Gastroesophageal sphincter (tissue), 4 donors: ENCODE measurements at regions not wholly inside any gene's neighbourhood (a gene's known extent, or its start where the extent isn't known, plus 50 kb on each side); places are given as distances from the start of the nearest gene placed in this dataset.

ENCODE experiments used
- ATAC-seq: fragments of 150-250 bp; one replicate; pipeline ENCODE4 v1.9.1; 2016; ENCODE audit warnings: mild to moderate bottlenecking, moderate library complexity
- H3K27ac ChIP-seq, 4 donors: fragments of 200-600 bp; sonication (generic) in 3 of 4; 1 replicate in 3 of 4; 2 replicates in 1 of 4; pipeline ENCODE4 v1.5.1; 2016 to 2019
- H3K27me3 ChIP-seq: fragments of 200-600 bp; sonication (generic); one replicate; pipeline ENCODE4 v1.5.1; 2019
- H3K36me3 ChIP-seq, 2 donors: fragments of 200-600 bp; sonication (generic); one replicate each; pipeline ENCODE4 v1.5.1; 2019; ENCODE audit warnings: control low read depth in 1 of 2
- H3K4me1 ChIP-seq, 3 donors: fragments of 200-600 bp; sonication (generic); 1 replicate in 2 of 3; 2 replicates in 1 of 3; pipeline ENCODE4 v1.5.1; 2016 to 2019; ENCODE audit warnings: control low read depth in 2 of 3
- H3K4me3 ChIP-seq, 2 donors: fragments of 200-600 bp; sonication (generic); one replicate each; pipeline ENCODE4 v1.5.1; 2019; ENCODE audit warnings: mild to moderate bottlenecking in 1 of 2, moderate library complexity in 1 of 2
- H3K9me3 ChIP-seq, 3 donors: fragments of 200-600 bp; sonication (generic); one replicate each; pipeline ENCODE4 v1.5.1; 2017 to 2019; ENCODE audit warnings: control low read depth in 2 of 3
- CTCF ChIP-seq, 4 experiments: fragments of 200-600 bp in 2 of 4; fragments of 450-650 bp in 2 of 4; sonication (generic) in 1 of 4; IDR thresholded peaks; one replicate each; pipeline ENCODE4 v1.5.1; 2017 to 2019; ENCODE audit warnings: antibody characterized with exemption in 4 of 4, mild to moderate bottlenecking in 2 of 4, moderate library complexity in 2 of 4
- EP300 ChIP-seq: sonication (generic); formaldehyde crosslinking; IDR thresholded peaks from one replicate; pipeline ENCODE4 v1.6.1; 2017; ENCODE audit warnings: antibody characterized with exemption, mild to moderate bottlenecking
- POLR2A ChIP-seq, 2 donors: fragments of 450-650 bp; IDR thresholded peaks; one replicate each; pipeline ENCODE4 v1.6.1; 2017; ENCODE audit warnings: antibody characterized with exemption in 2 of 2, mild to moderate bottlenecking in 2 of 2, moderate library complexity in 1 of 2
- POLR2AphosphoS5 ChIP-seq: sonication (generic); formaldehyde crosslinking; IDR thresholded peaks from one replicate; pipeline ENCODE4 v1.6.1; 2017; ENCODE audit warnings: antibody characterized with exemption
- WGBS, 2 donors: methylation state at CpG; one replicate each; pipeline ENCODE4 v1.1.5; 2018; ENCODE audit warnings: low coverage in 1 of 2; 5-methylcytosine and 5-hydroxymethylcytosine counted together

GRCh38 chr16:14371778-14372431, 258.2 kb downstream of the PARN start:
- no peak overlapping the region for H3K4me3 ChIP-seq
- no peaks in the 10 kb centered on the region for H3K27me3 ChIP-seq
- no peak for ATAC-seq
- no peak overlapping the region for H3K27ac ChIP-seq
- no peaks in the 10 kb centered on the region for H3K36me3 ChIP-seq
- H3K4me1 ChIP-seq = no peaks in the 10 kb centered on the region
- TF ChIP-seq EP300 (no peak), POLR2AphosphoS5 (no peak), POLR2A (IDR thresholded peaks at IDR 0.05) (no peak), CTCF (IDR thresholded peaks at IDR 0.05) (no peak)
- H3K9me3 ChIP-seq = no peaks in the 10 kb centered on the region
- WGBS, 2 donors = 65 to 100% methylated on average over 1 to 6 of the region's 7 CpGs

- H3K27ac ChIP-seq = peak overlapping the region in 1 of 4 donors; percentile 4
- WGBS, 2 donors = 65 to 100% methylated on average over 1 to 5 of the region's 7 CpGs
Observed at GRCh38 chr16:14370736-14371234, 259.3 kb downstream of the PARN start.

GRCh38 chr16:14369734-14370598, 260.1 kb downstream of the PARN start:
- H3K9me3 ChIP-seq = no peaks in the 10 kb centered on the region
- H3K36me3 ChIP-seq = no peaks in the 10 kb centered on the region
- no peaks in the 10 kb centered on the region for H3K27me3 ChIP-seq
- no peak overlapping the region for H3K4me3 ChIP-seq
- no peak for TF ChIP-seq POLR2A (IDR thresholded peaks at IDR 0.05)
- no peak for TF ChIP-seq POLR2AphosphoS5
- no peak for TF ChIP-seq EP300
- TF ChIP-seq CTCF (IDR thresholded peaks at IDR 0.05) = no peak
- no peaks in the 10 kb centered on the region for H3K4me1 ChIP-seq
- ATAC-seq = peak; percentile 72
- 58 to 62% methylated on average over 7 to 14 of the region's 26 CpGs for WGBS, 2 donors
- H3K27ac ChIP-seq = peak overlapping the region in 1 of 4 donors; percentile 40

More at GRCh38 chr16:14370736-14371234, 259.3 kb downstream of the PARN start:
- Histone ChIP-seq H3K4me1 (no peaks in the 10 kb centered on the region), H3K27me3 (no peaks in the 10 kb centered on the region), H3K4me3 (no peak overlapping the region), H3K36me3 (no peaks in the 10 kb centered on the region), H3K9me3 (no peaks in the 10 kb centered on the region)
- no peak for ATAC-seq
- TF ChIP-seq POLR2AphosphoS5 = no peak
- TF ChIP-seq EP300 = no peak
- TF ChIP-seq CTCF (IDR thresholded peaks at IDR 0.05) = no peak
- TF ChIP-seq POLR2A (IDR thresholded peaks at IDR 0.05) = no peak

- no peak overlapping the region for H3K4me3 ChIP-seq
- no peaks in the 10 kb centered on the region for H3K36me3 ChIP-seq
- WGBS, 2 donors = 100% methylated on average over 3 of the region's 3 CpGs; no CpG with 5 or more reads in 1 of the 2 donors
- TF ChIP-seq POLR2A (IDR thresholded peaks at IDR 0.05) (no peak), EP300 (no peak), POLR2AphosphoS5 (no peak), CTCF (IDR thresholded peaks at IDR 0.05) (no peak)
- no peaks in the 10 kb centered on the region for H3K27me3 ChIP-seq
- no peaks in the 10 kb centered on the region for H3K9me3 ChIP-seq
- no peak overlapping the region for H3K27ac ChIP-seq
- peaks cover 0 to 11% (median 0%) of the 10 kb centered on the region in 3 donors for H3K4me1 ChIP-seq
- no peak for ATAC-seq
Observed at GRCh38 chr16:14368399-14368798, 261.7 kb downstream of the PARN start.
